22Rv1 (cell line): ENCODE measurements at regions not wholly inside any gene's neighbourhood (a gene's known extent, or its start where the extent isn't known, plus 50 kb on each side); places are given as distances from the start of the nearest gene placed in this dataset.

Source experiments
- CTCF ChIP-seq: fragments of 450-650 bp; IDR thresholded peaks from 2 replicates; pipeline ENCODE4 v1.5.1; 2017; ENCODE audit warnings: mild to moderate bottlenecking
- ZFX ChIP-seq: fragments of 450-650 bp; IDR thresholded peaks from 2 replicates; pipeline ENCODE4 v1.6.1; 2017; ENCODE audit warnings: antibody characterized with exemption, borderline replicate concordance

- TF ChIP-seq CTCF (no peak), ZFX (no peak)
Observed at GRCh38 chr11:104661901-104662300, 236.4 kb downstream of the CASP12 start.
